Activated CD4-positive, alpha-beta T cell treated with anti-CD3 and anti-CD28 coated beads, Interleukin-2, amount 10 ng/mL, durations not matched to agents 24 days and 14 days (primary cell): ENCODE measurements at regions not wholly inside any gene's neighbourhood (a gene's known extent, or its start where the extent isn't known, plus 50 kb on each side); places are given as distances from the start of the nearest gene placed in this dataset.
"Not testable (repeated sequence)": the region's sequence is repeated elsewhere in the genome, so short reads cannot be mapped to it uniquely, and the experiment has no call there.

ENCODE experiments used
- DNase-seq: peaks from one replicate; pipeline ENCODE4 v3.0.0; 2022
- H3K27ac Mint-ChIP-seq: one replicate; pipeline ENCODE4 v1.8.0; 2022; ENCODE audit warnings: mild to moderate bottlenecking, mixed read lengths
- H3K27me3 Mint-ChIP-seq: one replicate; pipeline ENCODE4 v1.8.0; 2022; ENCODE audit warnings: mixed read lengths
- H3K36me3 Mint-ChIP-seq: one replicate; pipeline ENCODE4 v1.8.0; 2022; ENCODE audit warnings: low read depth, mild to moderate bottlenecking, mixed read lengths
- H3K4me1 Mint-ChIP-seq: one replicate; pipeline ENCODE4 v1.8.0; 2021; ENCODE audit warnings: mixed read lengths
- H3K4me3 Mint-ChIP-seq: one replicate; pipeline ENCODE4 v1.8.0; 2022; ENCODE audit warnings: mild to moderate bottlenecking, moderate library complexity, mixed read lengths
- H3K9me3 Mint-ChIP-seq: one replicate; pipeline ENCODE4 v1.8.0; 2021; ENCODE audit warnings: mixed read lengths
- intact Hi-C: fragments of 100-400 bp; cut with micrococcal nuclease; formaldehyde crosslinking; loops from one replicate; pipeline ENCODE4 v1.15.1; 2023

- intact Hi-C loops: no loop called here
- H3K9me3 Mint-ChIP-seq: no peaks in the 10 kb centered on the region
- H3K27me3 Mint-ChIP-seq: no peaks in the 10 kb centered on the region
Measured at GRCh38 chr13:79851318-79851717, 370.4 kb downstream of the NDFIP2 start.

GRCh38 chr13:79847882-79848592 is 367.1 kb downstream of the NDFIP2 start:
- peak; percentile 17 for DNase-seq
- intact Hi-C loops: no loop called here
- Mint-ChIP-seq H3K36me3 (no peaks in the 10 kb centered on the region), H3K4me3 (no peak overlapping the region), H3K9me3 (no peaks in the 10 kb centered on the region), H3K27me3 (no peaks in the 10 kb centered on the region), H3K4me1 (no peaks in the 10 kb centered on the region), H3K27ac (no peak overlapping the region)

More at GRCh38 chr13:79851318-79851717, 370.4 kb downstream of the NDFIP2 start:
- Mint-ChIP-seq H3K4me3 (no peak overlapping the region), H3K27ac (no peak overlapping the region), H3K36me3 (no peaks in the 10 kb centered on the region), H3K4me1 (no peaks in the 10 kb centered on the region)
- DNase-seq: no peak

DNA sequence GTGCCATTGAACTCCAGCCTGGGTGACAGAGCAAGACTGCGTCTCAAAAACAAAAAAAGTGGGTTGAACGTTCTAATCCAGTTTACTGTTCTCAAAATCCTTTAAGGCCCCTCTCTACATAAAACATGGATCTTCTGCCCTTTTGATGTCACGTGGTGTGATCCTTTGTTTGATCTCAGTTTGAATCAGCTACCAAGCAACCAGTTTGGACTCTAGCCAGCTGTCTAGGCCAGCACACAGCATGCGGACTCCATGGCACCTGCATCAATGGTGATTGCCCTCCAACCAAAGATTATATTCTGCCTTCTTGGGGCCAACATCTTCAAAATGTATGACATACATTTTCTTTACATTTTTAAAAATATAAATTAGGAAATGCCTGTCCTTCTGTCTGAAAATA is 365.4 kb downstream of the NDFIP2 start:
- Mint-ChIP-seq H3K4me1 (no peaks in the 10 kb centered on the region), H3K36me3 (no peaks in the 10 kb centered on the region), H3K9me3 (no peaks in the 10 kb centered on the region), H3K4me3 (no peak overlapping the region), H3K27me3 (no peaks in the 10 kb centered on the region), H3K27ac (no peak overlapping the region)
- intact Hi-C loops: no loop called here
- DNase-seq: peak; percentile 15

- Mint-ChIP-seq H3K27ac (no peak overlapping the region), H3K4me1 (no peaks in the 10 kb centered on the region), H3K36me3 (no peaks in the 10 kb centered on the region), H3K4me3 (no peak overlapping the region), H3K27me3 (no peaks in the 10 kb centered on the region), H3K9me3 (no peaks in the 10 kb centered on the region)
- no peak for DNase-seq
- intact Hi-C loops: no loop called here
Measured at GRCh38 chr13:79837741-79838450, 356.9 kb downstream of the NDFIP2 start.

GRCh38 chr13:79836121-79836520 is 355.2 kb downstream of the NDFIP2 start:
- H3K4me3 Mint-ChIP-seq, H3K36me3 Mint-ChIP-seq, H3K9me3 Mint-ChIP-seq, H3K4me1 Mint-ChIP-seq, intact Hi-C loops, DNase-seq, H3K27me3 Mint-ChIP-seq, H3K27ac Mint-ChIP-seq: not testable (repeated sequence)

DNA sequence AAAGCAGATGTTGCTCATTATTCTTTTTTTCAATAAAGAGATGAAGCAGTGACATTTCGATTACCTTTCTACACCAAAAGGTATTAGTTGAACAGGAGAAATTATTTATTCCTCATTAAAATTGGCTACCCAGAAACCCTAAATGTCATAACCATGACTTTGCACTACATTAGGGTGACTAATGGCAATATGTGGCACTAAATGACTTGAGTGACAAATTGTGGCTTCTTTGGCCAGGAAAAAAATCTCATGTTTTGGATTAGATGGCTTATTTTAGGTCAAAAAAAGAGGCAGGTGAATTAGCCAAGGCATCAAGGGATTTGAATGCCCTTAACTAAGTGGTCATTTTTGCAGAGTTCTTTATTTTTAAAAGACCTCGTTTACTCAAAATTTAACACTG is 353.9 kb downstream of the NDFIP2 start:
- H3K4me1 Mint-ChIP-seq: no peaks in the 10 kb centered on the region
- intact Hi-C loops: no loop called here

GRCh38 chr13:79833991-79834390 is 353.0 kb downstream of the NDFIP2 start:
- DNase-seq: no peak
- intact Hi-C loops: no loop called here
- no peak overlapping the region for H3K27ac Mint-ChIP-seq
- no peak overlapping the region for H3K4me3 Mint-ChIP-seq
- H3K9me3 Mint-ChIP-seq: no peaks in the 10 kb centered on the region
- H3K27me3 Mint-ChIP-seq: no peaks in the 10 kb centered on the region
- no peaks in the 10 kb centered on the region for H3K36me3 Mint-ChIP-seq
- H3K4me1 Mint-ChIP-seq: no peaks in the 10 kb centered on the region

More for the DNA sequence above, 353.9 kb downstream of the NDFIP2 start:
- Mint-ChIP-seq H3K9me3 (no peaks in the 10 kb centered on the region), H3K27ac (no peak overlapping the region), H3K4me3 (no peak overlapping the region), H3K36me3 (no peaks in the 10 kb centered on the region), H3K27me3 (no peaks in the 10 kb centered on the region)
- DNase-seq: no peak

DNA sequence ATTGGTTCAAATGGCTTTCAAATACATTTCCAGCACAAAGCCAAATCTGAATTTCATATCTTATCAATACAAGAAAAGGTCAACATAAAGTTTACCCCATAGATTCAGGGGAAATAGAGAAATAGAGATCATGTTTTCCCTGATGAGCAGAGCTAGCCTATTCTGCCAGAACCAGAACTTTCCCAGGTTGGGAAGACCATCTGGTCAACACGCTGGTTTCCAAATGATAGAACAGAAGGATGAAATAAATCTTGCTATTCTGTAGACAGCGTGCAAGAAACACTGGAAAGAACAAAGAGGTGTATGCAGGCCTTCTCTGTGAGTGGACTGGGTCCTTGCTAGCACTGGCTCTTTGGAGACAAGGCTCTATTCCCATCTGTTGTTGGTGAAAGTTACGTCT is 350.6 kb downstream of the NDFIP2 start:
- Mint-ChIP-seq H3K36me3 (no peaks in the 10 kb centered on the region), H3K27me3 (no peaks in the 10 kb centered on the region), H3K4me1 (no peaks in the 10 kb centered on the region), H3K4me3 (no peak overlapping the region), H3K27ac (no peak overlapping the region), H3K9me3 (no peaks in the 10 kb centered on the region)
- intact Hi-C loops: no loop called here
- no peak for DNase-seq

DNA sequence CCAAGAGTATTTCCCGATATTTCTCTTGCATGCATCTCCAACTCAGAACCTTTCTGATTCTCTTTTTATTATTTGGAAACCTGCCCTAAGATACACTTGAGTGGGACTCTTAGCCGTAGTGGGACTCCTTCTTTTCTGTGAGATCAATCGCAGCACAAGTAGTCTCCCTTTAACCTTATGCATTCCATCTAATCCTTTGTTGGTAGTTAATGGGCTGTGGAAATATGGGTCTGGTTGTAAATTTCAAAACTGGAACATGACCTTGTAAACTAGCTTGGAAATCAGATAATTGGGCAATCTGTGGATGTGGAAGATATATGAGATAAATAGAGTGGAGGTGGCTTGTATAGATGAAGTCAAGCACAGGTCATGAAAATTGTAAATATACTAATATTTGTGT is 350.0 kb downstream of the NDFIP2 start:
- no peaks in the 10 kb centered on the region for H3K36me3 Mint-ChIP-seq
- DNase-seq: no peak
- H3K27ac Mint-ChIP-seq: no peak overlapping the region
- no peaks in the 10 kb centered on the region for H3K4me1 Mint-ChIP-seq
- no peaks in the 10 kb centered on the region for H3K9me3 Mint-ChIP-seq
- no peak overlapping the region for H3K4me3 Mint-ChIP-seq
- intact Hi-C loops: no loop called here
- no peaks in the 10 kb centered on the region for H3K27me3 Mint-ChIP-seq

GRCh38 chr13:79830426-79830825 is 349.5 kb downstream of the NDFIP2 start:
- H3K4me1 Mint-ChIP-seq: no peaks in the 10 kb centered on the region
- H3K4me3 Mint-ChIP-seq: no peak overlapping the region
- no peak for DNase-seq

DNA sequence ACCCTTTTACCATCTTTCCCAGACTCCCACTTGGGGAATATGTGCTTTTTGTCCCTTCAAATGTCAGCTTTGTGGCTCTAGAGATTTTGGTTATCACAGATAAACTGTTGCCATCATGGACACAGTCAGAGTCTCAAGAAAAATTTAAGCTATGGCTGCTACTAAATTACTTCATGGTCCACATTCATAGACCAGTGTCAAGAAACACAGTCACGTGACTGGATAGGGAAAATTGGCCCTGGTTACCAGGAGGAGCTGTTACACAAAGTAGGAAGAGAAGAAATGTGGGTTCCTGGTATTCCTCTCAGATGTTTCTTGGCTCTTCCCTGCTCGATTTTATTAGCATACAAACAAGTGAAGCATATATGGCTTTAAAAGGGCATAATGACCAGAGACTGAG is 348.9 kb downstream of the NDFIP2 start:
- Mint-ChIP-seq H3K27me3 (no peaks in the 10 kb centered on the region), H3K4me3 (no peak overlapping the region), H3K9me3 (no peaks in the 10 kb centered on the region), H3K27ac (no peak overlapping the region), H3K4me1 (no peaks in the 10 kb centered on the region), H3K36me3 (no peaks in the 10 kb centered on the region)
- no peak for DNase-seq
- intact Hi-C loops: no loop called here

More at GRCh38 chr13:79830426-79830825, 349.5 kb downstream of the NDFIP2 start:
- intact Hi-C loops: no loop called here
- H3K27me3 Mint-ChIP-seq: no peaks in the 10 kb centered on the region
- H3K27ac Mint-ChIP-seq: no peak overlapping the region
- no peaks in the 10 kb centered on the region for H3K9me3 Mint-ChIP-seq
- no peaks in the 10 kb centered on the region for H3K36me3 Mint-ChIP-seq

DNA sequence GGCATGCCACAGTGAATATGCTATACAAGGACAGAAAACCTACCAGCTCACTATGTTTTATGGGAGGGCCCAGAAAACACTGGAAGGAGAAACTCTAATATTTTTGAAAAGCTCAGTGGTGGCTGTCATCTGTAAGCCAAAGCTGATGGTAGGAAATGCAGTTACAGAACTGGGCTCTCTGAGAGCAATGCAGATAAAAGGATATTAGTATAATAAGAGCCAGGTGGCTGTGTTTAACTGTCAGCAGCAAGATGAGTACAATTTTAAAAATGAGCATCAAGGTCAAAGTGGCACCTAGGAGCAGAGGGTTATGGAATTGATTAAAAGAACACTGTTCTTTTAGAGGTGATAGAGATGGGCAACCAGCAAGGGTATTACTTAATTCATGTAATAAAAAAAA is 345.0 kb downstream of the NDFIP2 start:
- Mint-ChIP-seq H3K27ac (no peak overlapping the region), H3K4me1 (no peaks in the 10 kb centered on the region), H3K36me3 (no peaks in the 10 kb centered on the region), H3K27me3 (no peaks in the 10 kb centered on the region), H3K9me3 (peaks cover 5% of the 10 kb centered on the region), H3K4me3 (no peak overlapping the region)
- DNase-seq: no peak
- intact Hi-C loops: no loop called here

- Mint-ChIP-seq H3K4me3 (no peak overlapping the region), H3K27me3 (no peaks in the 10 kb centered on the region), H3K4me1 (no peaks in the 10 kb centered on the region), H3K27ac (no peak overlapping the region), H3K9me3 (no peaks in the 10 kb centered on the region), H3K36me3 (no peaks in the 10 kb centered on the region)
- DNase-seq: no peak
- intact Hi-C loops: no loop called here
Measured at GRCh38 chr13:79815041-79815440, 334.1 kb downstream of the NDFIP2 start.

GRCh38 chr13:79812070-79812850 is 331.3 kb downstream of the NDFIP2 start:
- Mint-ChIP-seq H3K27me3 (no peaks in the 10 kb centered on the region), H3K4me1 (no peaks in the 10 kb centered on the region), H3K9me3 (no peaks in the 10 kb centered on the region), H3K4me3 (no peak overlapping the region), H3K27ac (no peak overlapping the region), H3K36me3 (no peaks in the 10 kb centered on the region)
- intact Hi-C loops: no loop called here
- no peak for DNase-seq
